K562 (cell line): ENCODE measurements at regions not wholly inside any gene's neighbourhood (a gene's known extent, or its start where the extent isn't known, plus 50 kb on each side); places are given as distances from the start of the nearest gene placed in this dataset.

ENCODE experiments used
- ATAC-seq: fragments of 200-7000 bp; cut with Tn5 transposase; 3 replicates; pipeline ENCODE4 v1.9.1; 2020; ENCODE audit warnings: moderate library complexity
- BruUV-seq: library from RNA; stranded (reverse); fragments of 400-500 nt; replicated peaks from 2 replicates; lab custom pipeline; 2021; lab: Mats Ljungman, UMichigan
- CTCF ChIA-PET: fragments of 300-600 bp; formaldehyde crosslinking; extraction: SDS; loops from one replicate; lab custom pipeline; 2021; ENCODE audit warnings: low intra/inter-chr PET ratio; lab: Yijun Ruan, JAX
- POLR2A ChIA-PET: fragments of 300-600, 350-650 bp; sonication (Branson Sonifier 250); formaldehyde crosslinking; extraction: SDS; loops from one replicate; lab custom pipeline; 2021; ENCODE audit warnings: antibody characterized with exemption, inconsistent platforms; lab: Yijun Ruan, JAX
- DNase-seq, 4 experiments: peaks; one replicate each; pipeline versions ENCODE4 v3.0.0 to v3.0.0-alpha.2; 2011 to 2018; ENCODE audit warnings: low spot score in 3 of 4, mixed read lengths in 3 of 4; ENCODE audit errors: extremely low read depth in 1 of 4
- FAIRE-seq: peaks from 2 replicates; lab custom pipeline; 2011; peaks lifted over from hg19 to GRCh38; lab: Jason Lieb, UNC
- H2AFZ ChIP-seq: 2 replicates; pipeline ENCODE4 v1.6.0; 2011; ENCODE audit warnings: low read depth, low read length, control low read depth, inconsistent platforms
- H3K27ac ChIP-seq: fragments of 200-600 bp; 3 replicates; pipeline ENCODE4 v1.8.0; 2011; ENCODE audit warnings: low read depth, mild to moderate bottlenecking, control low read depth, inconsistent platforms, low read length, moderate library complexity, mixed read lengths; ENCODE audit errors: extremely low read depth
- H3K27me3 ChIP-seq, 2 experiments: fragments of 300-600 bp in 1 of 2; 2 replicates in 1 of 2; 3 replicates in 1 of 2; pipeline versions ENCODE4 v1.6.0 to v1.8.0; 2011; ENCODE audit warnings: inconsistent platforms in 2 of 2, low read length in 2 of 2, mild to moderate bottlenecking in 1 of 2, mixed read lengths in 1 of 2, moderate library complexity in 1 of 2; ENCODE audit not compliant: control insufficient read depth in 2 of 2, insufficient read depth in 2 of 2
- H3K36me3 ChIP-seq: fragments of 300-600 bp; 3 replicates; pipeline ENCODE4 v1.8.0; 2011; ENCODE audit warnings: mild to moderate bottlenecking, low read length, inconsistent platforms; ENCODE audit not compliant: control insufficient read depth, insufficient read depth
- H3K4me1 ChIP-seq, 2 experiments: fragments of 200-600 bp in 1 of 2; replicated peaks in 1 of 2; 2 replicates in 1 of 2; 3 replicates in 1 of 2; pipeline versions ENCODE4 v1.5.1 to v1.8.0; 2011; ENCODE audit warnings: inconsistent platforms in 2 of 2, low read length in 2 of 2, mild to moderate bottlenecking in 1 of 2, mixed read lengths in 1 of 2, moderate library complexity in 1 of 2; ENCODE audit not compliant: control insufficient read depth in 2 of 2, insufficient read depth in 2 of 2
- H3K4me2 ChIP-seq: 2 replicates; pipeline ENCODE4 v1.6.1; 2011; ENCODE audit warnings: low read length, control low read depth, inconsistent platforms, mixed read lengths; ENCODE audit not compliant: insufficient read depth
- H3K4me3 ChIP-seq: fragments of 200-600 bp; sonication (generic), shearing (Covaris generic); 2 replicates; pipeline ENCODE4 v1.5.1; 2016; ENCODE audit warnings: control low read depth, inconsistent platforms
- H3K79me2 ChIP-seq: fragments of 200-600 bp; 3 replicates; pipeline ENCODE4 v1.8.0; 2011; ENCODE audit warnings: low read length, inconsistent platforms; ENCODE audit not compliant: control insufficient read depth, insufficient read depth
- H3K9ac ChIP-seq, 2 experiments: 2 replicates each; pipeline versions ENCODE4 v1.6.0 to v1.6.1; 2011; ENCODE audit warnings: low read depth in 2 of 2, low read length in 2 of 2, control low read depth in 1 of 2, inconsistent platforms in 1 of 2, mild to moderate bottlenecking in 1 of 2, mixed read lengths in 1 of 2; ENCODE audit not compliant: insufficient read depth in 1 of 2
- H3K9me1 ChIP-seq: one replicate; pipeline ENCODE4 v1.6.0; 2011; ENCODE audit warnings: inconsistent platforms, mild to moderate bottlenecking, low read length, moderate library complexity; ENCODE audit not compliant: control insufficient read depth, insufficient read depth
- H3K9me3 ChIP-seq: replicated peaks from 2 replicates; pipeline ENCODE4 v1.5.1; 2011; ENCODE audit warnings: low read depth, low read length, inconsistent platforms; ENCODE audit not compliant: control insufficient read depth, insufficient read depth
- H4K20me1 ChIP-seq: replicated peaks from 2 replicates; pipeline ENCODE4 v1.6.1; 2011; ENCODE audit warnings: low read length, inconsistent platforms, mixed read lengths; ENCODE audit not compliant: control insufficient read depth, insufficient read depth
- BRCA1 ChIP-seq, 2 experiments: fragments of 450-650 bp in 1 of 2; sonication (generic) in 1 of 2; formaldehyde crosslinking in 1 of 2; IDR thresholded peaks; 2 replicates each; pipeline versions ENCODE4 v1.5.0 to v1.6.1; 2017 to 2020; ENCODE audit warnings: mild to moderate bottlenecking in 1 of 2, missing genetic modification reagents in 1 of 2
- C11orf30 ChIP-seq: fragments of 450-650 bp; IDR thresholded peaks from 2 replicates; pipeline ENCODE4 v1.6.1; 2016; ENCODE audit warnings: low read depth, mild to moderate bottlenecking
- EHMT2 ChIP-seq: fragments of 450-650 bp; IDR thresholded peaks from 2 replicates; pipeline ENCODE4 v1.6.1; 2018; ENCODE audit warnings: antibody characterized with exemption
- FOSL1 ChIP-seq: fragments of 200-800 bp; sonication (Bioruptor generic); conservative IDR thresholded peaks from 2 replicates; pipeline ENCODE4 v1.6.1; 2016; ENCODE audit warnings: missing genetic modification characterization, missing compliant biosample characterization
- HEY1 ChIP-seq: fragments of 250-450 bp; sonication (Bioruptor Pico); IDR thresholded peaks from 2 replicates; pipeline ENCODE4 v1.5.0; 2020; ENCODE audit warnings: mild to moderate bottlenecking, moderate library complexity, borderline replicate concordance
- JUND ChIP-seq, 2 experiments: IDR thresholded peaks; 2 replicates in 1 of 2; 3 replicates in 1 of 2; pipeline ENCODE4 v1.6.1; 2011; ENCODE audit warnings: borderline replicate concordance in 2 of 2, low read depth in 2 of 2, low read length in 2 of 2, improper control_type of control experiment in 1 of 2, missing biosample characterization in 1 of 2, missing genetic modification characterization in 1 of 2, missing genetic modification reagents in 1 of 2
- KLF16 ChIP-seq: IDR thresholded peaks from 2 replicates; pipeline ENCODE4 v1.6.1; 2016; ENCODE audit warnings: antibody characterized with exemption
- MAFF ChIP-seq: IDR thresholded peaks from 2 replicates; pipeline ENCODE4 v1.6.1; 2012; ENCODE audit warnings: low read length, improper control_type of control experiment
- MED1 ChIP-seq: sonication (generic); formaldehyde crosslinking; IDR thresholded peaks from 2 replicates; pipeline ENCODE4 v1.8.1; 2023; ENCODE audit warnings: missing genetic modification reagents, borderline replicate concordance
- MTA1 ChIP-seq: fragments of 450-650 bp; IDR thresholded peaks from 2 replicates; pipeline ENCODE4 v1.6.1; 2017; ENCODE audit warnings: borderline replicate concordance
- NFE2 ChIP-seq: IDR thresholded peaks from 2 replicates; pipeline ENCODE4 v1.6.1; 2014; ENCODE audit warnings: antibody characterized with exemption, low read depth
- RAD21 ChIP-seq, 2 experiments: fragments of 250-450 bp in 1 of 2; fragments of 450-650 bp in 1 of 2; sonication (Bioruptor Pico) in 1 of 2; formaldehyde crosslinking in 1 of 2; IDR thresholded peaks in 1 of 2; conservative IDR thresholded peaks in 1 of 2; 2 replicates each; pipeline versions ENCODE4 v1.4.0 to v1.8.0; 2020 to 2022; ENCODE audit warnings: mild to moderate bottlenecking in 2 of 2, moderate library complexity in 1 of 2
- SMC3 ChIP-seq: conservative IDR thresholded peaks from 2 replicates; pipeline ENCODE4 v1.6.1; 2011; ENCODE audit warnings: low read depth, low read length, improper control_type of control experiment; ENCODE audit not compliant: insufficient read depth
- SRSF1 ChIP-seq: fragments of 200-400 bp; formaldehyde crosslinking; IDR thresholded peaks from 2 replicates; pipeline ENCODE4 v1.6.1; 2017; ENCODE audit warnings: mild to moderate bottlenecking, low read depth, low read length, moderate library complexity
- TEAD1 ChIP-seq, 2 experiments: fragments of 450-650 bp in 1 of 2; sonication (generic) in 1 of 2; formaldehyde crosslinking; IDR thresholded peaks; 2 replicates each; pipeline versions ENCODE4 v1.4.0 to v1.8.0; 2020 to 2022; ENCODE audit warnings: mild to moderate bottlenecking in 2 of 2, missing genetic modification reagents in 1 of 2
- TEAD4 ChIP-seq, 2 experiments: sonication (generic) in 1 of 2; formaldehyde crosslinking in 1 of 2; IDR thresholded peaks; 2 replicates each; pipeline versions ENCODE4 v1.6.1 to v1.8.0; 2012 to 2022; ENCODE audit warnings: borderline replicate concordance in 1 of 2, inconsistent platforms in 1 of 2, low read length in 1 of 2, mild to moderate bottlenecking in 1 of 2, missing genetic modification reagents in 1 of 2
- TFAP4 ChIP-seq: sonication (generic); formaldehyde crosslinking; IDR thresholded peaks from 2 replicates; pipeline ENCODE4 v1.8.0; 2022; ENCODE audit warnings: missing genetic modification reagents, mild to moderate bottlenecking, moderate library complexity, borderline replicate concordance
- ZNF311 ChIP-seq: fragments of 250-450 bp; sonication (Bioruptor Pico); IDR thresholded peaks from 2 replicates; pipeline ENCODE4 v1.4.0; 2020; ENCODE audit warnings: mild to moderate bottlenecking, moderate library complexity
- ZNF316 ChIP-seq: fragments of 450-650 bp; IDR thresholded peaks from 2 replicates; pipeline ENCODE4 v1.6.1; 2016
- WGBS: fragments of 100-300 bp; shearing (Covaris generic); methylation state at CpG from one replicate; pipeline ENCODE4 v1.1.6; 2016; ENCODE audit warnings: low coverage, mixed read lengths; ENCODE audit not compliant: insufficient coverage; ENCODE audit errors: missing lambda C conversion rate; 5-methylcytosine and 5-hydroxymethylcytosine counted together
- in situ Hi-C: fragments of 300-500 bp; cut with MboI; formaldehyde crosslinking; loops from 4 replicates; pipeline ENCODE4 v1.15.0; 2018; ENCODE audit warnings: inconsistent platforms, mixed read lengths
- intact Hi-C: fragments of 100-400 bp; cut with micrococcal nuclease; formaldehyde crosslinking; loops from 2 replicates; pipeline ENCODE4 v1.14.2; 2022
- TF ChIP-seq, protein P1 (sequence below), 3 experiments: IDR thresholded peaks in 2 of 3; conservative IDR thresholded peaks in 1 of 3; 2 replicates each; pipeline ENCODE4 v1.5.1; 2011 to 2012; ENCODE audit warnings: low read length in 3 of 3, mild to moderate bottlenecking in 3 of 3, control low read depth in 2 of 3, improper control_type of control experiment in 1 of 3, inconsistent platforms in 1 of 3, low read depth in 1 of 3, mixed read lengths in 1 of 3, moderate library complexity in 1 of 3; ENCODE audit not compliant: insufficient read depth in 2 of 3

DNA sequence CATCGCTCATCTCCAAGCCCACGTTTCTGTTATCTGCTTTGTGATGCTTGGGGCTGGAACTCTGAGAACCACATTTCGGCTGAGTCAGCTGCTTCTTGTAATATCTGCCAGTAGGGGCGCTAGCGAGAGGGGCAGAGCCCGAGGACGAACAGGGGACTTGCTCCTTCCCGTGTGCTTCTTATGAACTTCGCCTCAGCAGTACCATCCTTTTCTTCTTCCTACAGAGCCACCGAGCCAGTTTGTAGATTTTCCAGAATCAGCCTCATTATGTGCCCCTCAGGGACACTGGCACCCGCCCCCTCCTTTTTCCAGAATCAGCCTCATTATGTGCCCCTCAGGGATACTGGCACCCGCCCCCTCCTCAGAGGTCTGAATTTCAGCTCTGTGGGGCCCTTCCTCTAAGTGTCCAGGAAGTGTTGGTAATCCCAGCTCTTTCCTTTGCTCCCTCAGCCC, 441.7 kb upstream of the RASGEF1B start:
- ATAC-seq (peak; percentile 96), FAIRE-seq (peak; percentile 84)
- no TSS peak for BruUV-seq
- no peak for TF ChIP-seq SRSF1
- TF ChIP-seq ZNF316 = peak; percentile 99
- TF ChIP-seq MED1 (CRISPR knock-in tag) = no peak
- no peak for TF ChIP-seq HEY1 (CRISPR knock-in tag)
- TF ChIP-seq RAD21 (CRISPR knock-in tag; conservative IDR thresholded peaks at IDR 0.05 in 1 of 2, IDR thresholded peaks at IDR 0.05 in 1 of 2) = peak; percentile 31 to 47
- TF ChIP-seq TEAD4 (IDR thresholded peaks at IDR 0.05; ENCODE audit: low read length) = peak; percentile 47; the same call in 1 of the 2 replicates
- TF ChIP-seq TEAD4 (CRISPR knock-in tag; IDR thresholded peaks at IDR 0.05; ENCODE audit: borderline replicate concordance) = no peak
- TF ChIP-seq EHMT2 = no peak
- no peak for TF ChIP-seq BRCA1 (IDR thresholded peaks at IDR 0.05)
- TF ChIP-seq BRCA1 (CRISPR knock-in tag; IDR thresholded peaks at IDR 0.05) = no peak
- 0 out of 2 replicates have a peak, but pooled peaks have one; percentile 35 for TF ChIP-seq JUND (IDR thresholded peaks at IDR 0.05; ENCODE audit: borderline replicate concordance, low read depth, low read length)
- peak; percentile 11; the same call in 1 of the 3 replicates for TF ChIP-seq JUND (tag; IDR thresholded peaks at IDR 0.05; ENCODE audit: borderline replicate concordance, low read depth, low read length)
- no peak for TF ChIP-seq ZNF311 (CRISPR knock-in tag)
- peak; percentile 63 for TF ChIP-seq KLF16
- peak; percentile 98 for TF ChIP-seq C11orf30
- TF ChIP-seq FOSL1 (tag) = 0 out of 2 replicates have a peak, but pooled peaks have one; percentile 30
- TF ChIP-seq MTA1 = no peak
- TF ChIP-seq MAFF = peak; percentile 99
- TF ChIP-seq NFE2 = peak; percentile 83
- TF ChIP-seq, protein P1, sequence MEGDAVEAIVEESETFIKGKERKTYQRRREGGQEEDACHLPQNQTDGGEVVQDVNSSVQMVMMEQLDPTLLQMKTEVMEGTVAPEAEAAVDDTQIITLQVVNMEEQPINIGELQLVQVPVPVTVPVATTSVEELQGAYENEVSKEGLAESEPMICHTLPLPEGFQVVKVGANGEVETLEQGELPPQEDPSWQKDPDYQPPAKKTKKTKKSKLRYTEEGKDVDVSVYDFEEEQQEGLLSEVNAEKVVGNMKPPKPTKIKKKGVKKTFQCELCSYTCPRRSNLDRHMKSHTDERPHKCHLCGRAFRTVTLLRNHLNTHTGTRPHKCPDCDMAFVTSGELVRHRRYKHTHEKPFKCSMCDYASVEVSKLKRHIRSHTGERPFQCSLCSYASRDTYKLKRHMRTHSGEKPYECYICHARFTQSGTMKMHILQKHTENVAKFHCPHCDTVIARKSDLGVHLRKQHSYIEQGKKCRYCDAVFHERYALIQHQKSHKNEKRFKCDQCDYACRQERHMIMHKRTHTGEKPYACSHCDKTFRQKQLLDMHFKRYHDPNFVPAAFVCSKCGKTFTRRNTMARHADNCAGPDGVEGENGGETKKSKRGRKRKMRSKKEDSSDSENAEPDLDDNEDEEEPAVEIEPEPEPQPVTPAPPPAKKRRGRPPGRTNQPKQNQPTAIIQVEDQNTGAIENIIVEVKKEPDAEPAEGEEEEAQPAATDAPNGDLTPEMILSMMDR (IDR thresholded peaks at IDR 0.05 in 2 of 3, conservative IDR thresholded peaks at IDR 0.05 in 1 of 3; ENCODE audit: insufficient read depth in 2 of 3, low read depth in 1 of 3, low read length in 3 of 3) = peak; percentile 89 to 96 (median 91)
- peak; percentile 35; the same call in 1 of the 2 replicates for TF ChIP-seq SMC3
- TF ChIP-seq TFAP4 (CRISPR knock-in tag) = peak; percentile 29; the same call in 1 of the 2 replicates
- peak; percentile 59 to 65; a peak in 2 of 4 replicates for TF ChIP-seq TEAD1 (CRISPR knock-in tag; IDR thresholded peaks at IDR 0.05)

More for the DNA sequence above, 441.7 kb upstream of the RASGEF1B start:
- Histone ChIP-seq H3K27me3 (no peaks in the 10 kb centered on the region), H3K4me3 (no peak overlapping the region), H2AFZ (peak overlapping the region; percentile 14; the same call in 1 of the 2 replicates), H4K20me1 (no peaks in the 10 kb centered on the region), H3K9me3 (no peaks in the 10 kb centered on the region), H3K79me2 (no peaks in the 10 kb centered on the region), H3K9me1 (no peaks in the 10 kb centered on the region), H3K4me1 (no peaks in the 10 kb centered on the region), H3K9ac (no peak overlapping the region), H3K4me2 (no peak overlapping the region), H3K36me3 (no peaks in the 10 kb centered on the region), H3K27ac (no peak overlapping the region)
- in situ Hi-C loops (loop anchor here (10.0 kb wide), 1 partner anchor 509 kb away; no protein-coding TSS in a partner anchor), intact Hi-C loops (no loop called here)
- DNase-seq = peak; percentile 78 to 82 (median 80)
- CTCF ChIA-PET = no interaction called here
- POLR2A ChIA-PET = interaction anchor here (0.5 to 1.2 kb wide), 2 partner anchors 9 to 413 kb away, joined by 3 to 5 read pairs; no protein-coding TSS in a partner anchor
- 3% methylated on average over 12 of the region's 12 CpGs for WGBS
